GM23338 (cell line): ENCODE measurements at regions not wholly inside any gene's neighbourhood (a gene's known extent, or its start where the extent isn't known, plus 50 kb on each side); places are given as distances from the start of the nearest gene placed in this dataset.

ENCODE experiments used
- ATAC-seq: fragments of 200-7000 bp; cut with Tn5 transposase; 3 replicates; pipeline ENCODE4 v1.9.1; 2020
- DNase-seq: peaks from one replicate; pipeline ENCODE4 v3.0.0-alpha.2; 2015; ENCODE audit warnings: low spot score
- H2AFZ ChIP-seq: fragments of 200-600 bp; sonication (generic); 2 replicates; pipeline ENCODE4 v1.8.0; 2016; ENCODE audit warnings: antibody characterized with exemption, mild to moderate bottlenecking, moderate library complexity
- H3F3A ChIP-seq: fragments of 200-600 bp; sonication (generic); replicated peaks from 2 replicates; pipeline ENCODE4 v1.8.0; 2017; ENCODE audit warnings: antibody characterized with exemption, mixed run types, low read depth
- H3K27ac ChIP-seq: fragments of 200-600 bp; sonication (generic); 2 replicates; pipeline ENCODE4 v1.6.1; 2016; ENCODE audit warnings: low read depth
- H3K27me3 ChIP-seq: fragments of 200-600 bp; sonication (generic); 2 replicates; pipeline ENCODE4 v1.8.0; 2016; ENCODE audit warnings: mild to moderate bottlenecking, mixed run types, moderate library complexity; ENCODE audit not compliant: insufficient read depth
- H3K36me3 ChIP-seq: fragments of 200-600 bp; sonication (generic); 2 replicates; pipeline ENCODE4 v1.8.0; 2016; ENCODE audit warnings: mild to moderate bottlenecking; ENCODE audit not compliant: insufficient read depth
- H3K4me1 ChIP-seq: fragments of 200-600 bp; sonication (generic); 2 replicates; pipeline ENCODE4 v1.8.0; 2016; ENCODE audit warnings: mild to moderate bottlenecking, moderate library complexity; ENCODE audit not compliant: insufficient read depth
- H3K4me2 ChIP-seq: fragments of 200-600 bp; sonication (generic); 2 replicates; pipeline ENCODE4 v1.7.1; 2017; ENCODE audit warnings: mixed run types
- H3K4me3 ChIP-seq: fragments of 200-600 bp; sonication (generic); 2 replicates; pipeline ENCODE4 v1.6.1; 2016; ENCODE audit warnings: mixed run types
- H3K79me2 ChIP-seq: fragments of 200-600 bp; sonication (generic); replicated peaks from 2 replicates; pipeline ENCODE4 v1.8.0; 2017; ENCODE audit warnings: mild to moderate bottlenecking; ENCODE audit not compliant: insufficient read depth
- H3K9me2 ChIP-seq: fragments of 200-600 bp; sonication (generic); 2 replicates; pipeline ENCODE4 v1.8.0; 2017; ENCODE audit not compliant: insufficient read depth
- H4K20me1 ChIP-seq: fragments of 200-600 bp; sonication (generic); replicated peaks from 2 replicates; pipeline ENCODE4 v1.8.0; 2017; ENCODE audit warnings: mild to moderate bottlenecking; ENCODE audit not compliant: insufficient read depth
- H3K27ac Mint-ChIP-seq: 2 replicates; pipeline ENCODE4 v1.8.0; 2020; ENCODE audit warnings: inconsistent platforms, mild to moderate bottlenecking, moderate library complexity, mixed read lengths
- H3K27me3 Mint-ChIP-seq: 3 replicates; pipeline ENCODE4 v1.8.0; 2022; ENCODE audit warnings: low read depth, mild to moderate bottlenecking, moderate library complexity, mixed read lengths, inconsistent platforms; ENCODE audit not compliant: insufficient read depth, poor library complexity
- H3K36me3 Mint-ChIP-seq: 3 replicates; pipeline ENCODE4 v1.8.0; 2021; ENCODE audit warnings: low read depth, mild to moderate bottlenecking, inconsistent platforms, moderate library complexity, mixed read lengths
- H3K4me1 Mint-ChIP-seq: 3 replicates; pipeline ENCODE4 v1.8.0; 2020; ENCODE audit warnings: mild to moderate bottlenecking, inconsistent platforms, mixed read lengths
- H3K4me3 Mint-ChIP-seq: 3 replicates; pipeline ENCODE4 v1.8.0; 2021; ENCODE audit warnings: moderate library complexity, mild to moderate bottlenecking, inconsistent platforms, mixed read lengths
- H3K9me3 Mint-ChIP-seq: 3 replicates; pipeline ENCODE4 v1.8.0; 2020; ENCODE audit warnings: moderate library complexity, mild to moderate bottlenecking, inconsistent platforms, mixed read lengths
- CREB1 ChIP-seq: fragments of 250-450 bp; sonication (Bioruptor Pico); IDR thresholded peaks from 2 replicates; pipeline ENCODE4 v1.5.0; 2020; ENCODE audit warnings: low read depth, mild to moderate bottlenecking, moderate library complexity
- EZH2 ChIP-seq: fragments of 200-600 bp; sonication (generic); IDR thresholded peaks from one replicate; pipeline ENCODE4 v1.8.0; 2017; ENCODE audit warnings: antibody characterized with exemption, mild to moderate bottlenecking, low read depth; ENCODE audit not compliant: unreplicated experiment
- EZH2phosphoT487 ChIP-seq: fragments of 200-600 bp; sonication (generic); IDR thresholded peaks from one replicate; pipeline ENCODE4 v1.8.1; 2018; ENCODE audit warnings: antibody characterized with exemption; ENCODE audit not compliant: unreplicated experiment
- JUNB ChIP-seq: IDR thresholded peaks from one replicate; pipeline ENCODE4 v1.6.1; 2016; ENCODE audit warnings: antibody characterized with exemption; ENCODE audit not compliant: unreplicated experiment
- NANOG ChIP-seq: IDR thresholded peaks from 2 replicates; pipeline ENCODE4 v1.6.1; 2016; ENCODE audit warnings: antibody characterized with exemption, borderline replicate concordance
- POLR2AphosphoS5 ChIP-seq: IDR thresholded peaks from 2 replicates; pipeline ENCODE4 v1.6.1; 2016; ENCODE audit warnings: antibody characterized with exemption, low read depth
- STAT1 ChIP-seq: IDR thresholded peaks from one replicate; pipeline ENCODE4 v1.6.1; 2016; ENCODE audit warnings: antibody characterized with exemption; ENCODE audit not compliant: unreplicated experiment
- ZNF114 ChIP-seq: fragments of 250-450 bp; sonication (Bioruptor Pico); IDR thresholded peaks from 2 replicates; pipeline ENCODE4 v1.5.0; 2020; ENCODE audit warnings: mild to moderate bottlenecking, moderate library complexity
- ZNF331 ChIP-seq: fragments of 250-450 bp; sonication (Bioruptor Pico); IDR thresholded peaks from 2 replicates; pipeline ENCODE4 v1.5.0; 2020; ENCODE audit warnings: low read depth, mild to moderate bottlenecking, moderate library complexity
- TF ChIP-seq, protein P1 (sequence below): IDR thresholded peaks from one replicate; pipeline ENCODE4 v1.6.1; 2018; ENCODE audit warnings: antibody characterized with exemption; ENCODE audit not compliant: unreplicated experiment
- TF ChIP-seq, protein P2 (sequence below): IDR thresholded peaks from 2 replicates; pipeline ENCODE4 v1.6.1; 2016; ENCODE audit warnings: antibody characterized with exemption
- TF ChIP-seq, protein P3 (sequence below), 2 experiments: fragments of 200-600 bp in 1 of 2; sonication (generic) in 1 of 2; conservative IDR thresholded peaks; 2 replicates each; pipeline versions ENCODE4 v1.5.1 to v1.6.1; 2016 to 2017; ENCODE audit warnings: antibody characterized with exemption in 2 of 2, low read depth in 2 of 2, mild to moderate bottlenecking in 2 of 2, moderate library complexity in 1 of 2
- TF ChIP-seq, protein P4 (sequence below): fragments of 250-450 bp; sonication (Bioruptor Pico); IDR thresholded peaks from 2 replicates; pipeline ENCODE4 v1.5.0; 2020; ENCODE audit warnings: mild to moderate bottlenecking, moderate library complexity

DNA sequence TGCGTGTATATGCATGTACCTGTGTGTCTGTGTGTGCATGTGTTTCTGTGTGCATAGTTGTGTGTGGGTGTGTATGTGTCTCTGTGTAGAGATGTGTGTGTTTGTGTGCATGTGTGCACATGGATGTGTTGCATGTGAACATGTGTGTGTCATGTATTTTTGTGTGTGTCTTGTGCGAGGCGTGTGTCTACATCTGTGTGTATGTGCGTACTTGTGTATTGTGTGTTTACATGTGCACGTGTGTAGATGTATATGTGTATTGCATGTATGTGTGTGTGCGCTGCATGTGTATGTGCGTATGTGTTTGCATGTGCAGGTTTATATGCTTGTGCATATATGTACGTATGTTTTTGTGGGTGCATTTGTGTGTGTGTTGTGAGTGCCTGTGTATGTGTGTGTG lies 735.2 kb downstream of the GALR1 start:
- no peaks in the 10 kb centered on the region for H3F3A ChIP-seq
- peaks cover 46% of the 10 kb centered on the region for H3K36me3 Mint-ChIP-seq
- peaks cover 94% of the 10 kb centered on the region for H3K9me3 Mint-ChIP-seq
- peaks cover 3% of the 10 kb centered on the region; the same call in 1 of the 2 replicates for H3K36me3 ChIP-seq
- H3K4me3 ChIP-seq, result no peak overlapping the region
- peaks cover 1% of the 10 kb centered on the region for H3K27me3 Mint-ChIP-seq
- TF ChIP-seq CREB1 (CRISPR knock-in tag), result no peak
- TF ChIP-seq, protein P1, sequence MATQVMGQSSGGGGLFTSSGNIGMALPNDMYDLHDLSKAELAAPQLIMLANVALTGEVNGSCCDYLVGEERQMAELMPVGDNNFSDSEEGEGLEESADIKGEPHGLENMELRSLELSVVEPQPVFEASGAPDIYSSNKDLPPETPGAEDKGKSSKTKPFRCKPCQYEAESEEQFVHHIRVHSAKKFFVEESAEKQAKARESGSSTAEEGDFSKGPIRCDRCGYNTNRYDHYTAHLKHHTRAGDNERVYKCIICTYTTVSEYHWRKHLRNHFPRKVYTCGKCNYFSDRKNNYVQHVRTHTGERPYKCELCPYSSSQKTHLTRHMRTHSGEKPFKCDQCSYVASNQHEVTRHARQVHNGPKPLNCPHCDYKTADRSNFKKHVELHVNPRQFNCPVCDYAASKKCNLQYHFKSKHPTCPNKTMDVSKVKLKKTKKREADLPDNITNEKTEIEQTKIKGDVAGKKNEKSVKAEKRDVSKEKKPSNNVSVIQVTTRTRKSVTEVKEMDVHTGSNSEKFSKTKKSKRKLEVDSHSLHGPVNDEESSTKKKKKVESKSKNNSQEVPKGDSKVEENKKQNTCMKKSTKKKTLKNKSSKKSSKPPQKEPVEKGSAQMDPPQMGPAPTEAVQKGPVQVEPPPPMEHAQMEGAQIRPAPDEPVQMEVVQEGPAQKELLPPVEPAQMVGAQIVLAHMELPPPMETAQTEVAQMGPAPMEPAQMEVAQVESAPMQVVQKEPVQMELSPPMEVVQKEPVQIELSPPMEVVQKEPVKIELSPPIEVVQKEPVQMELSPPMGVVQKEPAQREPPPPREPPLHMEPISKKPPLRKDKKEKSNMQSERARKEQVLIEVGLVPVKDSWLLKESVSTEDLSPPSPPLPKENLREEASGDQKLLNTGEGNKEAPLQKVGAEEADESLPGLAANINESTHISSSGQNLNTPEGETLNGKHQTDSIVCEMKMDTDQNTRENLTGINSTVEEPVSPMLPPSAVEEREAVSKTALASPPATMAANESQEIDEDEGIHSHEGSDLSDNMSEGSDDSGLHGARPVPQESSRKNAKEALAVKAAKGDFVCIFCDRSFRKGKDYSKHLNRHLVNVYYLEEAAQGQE, result no peak
- TF ChIP-seq, protein P2, sequence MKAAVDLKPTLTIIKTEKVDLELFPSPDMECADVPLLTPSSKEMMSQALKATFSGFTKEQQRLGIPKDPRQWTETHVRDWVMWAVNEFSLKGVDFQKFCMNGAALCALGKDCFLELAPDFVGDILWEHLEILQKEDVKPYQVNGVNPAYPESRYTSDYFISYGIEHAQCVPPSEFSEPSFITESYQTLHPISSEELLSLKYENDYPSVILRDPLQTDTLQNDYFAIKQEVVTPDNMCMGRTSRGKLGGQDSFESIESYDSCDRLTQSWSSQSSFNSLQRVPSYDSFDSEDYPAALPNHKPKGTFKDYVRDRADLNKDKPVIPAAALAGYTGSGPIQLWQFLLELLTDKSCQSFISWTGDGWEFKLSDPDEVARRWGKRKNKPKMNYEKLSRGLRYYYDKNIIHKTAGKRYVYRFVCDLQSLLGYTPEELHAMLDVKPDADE, result no peak
- TF ChIP-seq POLR2AphosphoS5, result no peak
- TF ChIP-seq STAT1, result no peak
- no peak for TF ChIP-seq EZH2phosphoT487
- TF ChIP-seq, protein P3, sequence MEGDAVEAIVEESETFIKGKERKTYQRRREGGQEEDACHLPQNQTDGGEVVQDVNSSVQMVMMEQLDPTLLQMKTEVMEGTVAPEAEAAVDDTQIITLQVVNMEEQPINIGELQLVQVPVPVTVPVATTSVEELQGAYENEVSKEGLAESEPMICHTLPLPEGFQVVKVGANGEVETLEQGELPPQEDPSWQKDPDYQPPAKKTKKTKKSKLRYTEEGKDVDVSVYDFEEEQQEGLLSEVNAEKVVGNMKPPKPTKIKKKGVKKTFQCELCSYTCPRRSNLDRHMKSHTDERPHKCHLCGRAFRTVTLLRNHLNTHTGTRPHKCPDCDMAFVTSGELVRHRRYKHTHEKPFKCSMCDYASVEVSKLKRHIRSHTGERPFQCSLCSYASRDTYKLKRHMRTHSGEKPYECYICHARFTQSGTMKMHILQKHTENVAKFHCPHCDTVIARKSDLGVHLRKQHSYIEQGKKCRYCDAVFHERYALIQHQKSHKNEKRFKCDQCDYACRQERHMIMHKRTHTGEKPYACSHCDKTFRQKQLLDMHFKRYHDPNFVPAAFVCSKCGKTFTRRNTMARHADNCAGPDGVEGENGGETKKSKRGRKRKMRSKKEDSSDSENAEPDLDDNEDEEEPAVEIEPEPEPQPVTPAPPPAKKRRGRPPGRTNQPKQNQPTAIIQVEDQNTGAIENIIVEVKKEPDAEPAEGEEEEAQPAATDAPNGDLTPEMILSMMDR (conservative IDR thresholded peaks at IDR 0.05; ENCODE audit: low read depth in 2 of 2), result no peak
- no peak for TF ChIP-seq NANOG
- TF ChIP-seq EZH2, result no peak
- TF ChIP-seq, protein P4, sequence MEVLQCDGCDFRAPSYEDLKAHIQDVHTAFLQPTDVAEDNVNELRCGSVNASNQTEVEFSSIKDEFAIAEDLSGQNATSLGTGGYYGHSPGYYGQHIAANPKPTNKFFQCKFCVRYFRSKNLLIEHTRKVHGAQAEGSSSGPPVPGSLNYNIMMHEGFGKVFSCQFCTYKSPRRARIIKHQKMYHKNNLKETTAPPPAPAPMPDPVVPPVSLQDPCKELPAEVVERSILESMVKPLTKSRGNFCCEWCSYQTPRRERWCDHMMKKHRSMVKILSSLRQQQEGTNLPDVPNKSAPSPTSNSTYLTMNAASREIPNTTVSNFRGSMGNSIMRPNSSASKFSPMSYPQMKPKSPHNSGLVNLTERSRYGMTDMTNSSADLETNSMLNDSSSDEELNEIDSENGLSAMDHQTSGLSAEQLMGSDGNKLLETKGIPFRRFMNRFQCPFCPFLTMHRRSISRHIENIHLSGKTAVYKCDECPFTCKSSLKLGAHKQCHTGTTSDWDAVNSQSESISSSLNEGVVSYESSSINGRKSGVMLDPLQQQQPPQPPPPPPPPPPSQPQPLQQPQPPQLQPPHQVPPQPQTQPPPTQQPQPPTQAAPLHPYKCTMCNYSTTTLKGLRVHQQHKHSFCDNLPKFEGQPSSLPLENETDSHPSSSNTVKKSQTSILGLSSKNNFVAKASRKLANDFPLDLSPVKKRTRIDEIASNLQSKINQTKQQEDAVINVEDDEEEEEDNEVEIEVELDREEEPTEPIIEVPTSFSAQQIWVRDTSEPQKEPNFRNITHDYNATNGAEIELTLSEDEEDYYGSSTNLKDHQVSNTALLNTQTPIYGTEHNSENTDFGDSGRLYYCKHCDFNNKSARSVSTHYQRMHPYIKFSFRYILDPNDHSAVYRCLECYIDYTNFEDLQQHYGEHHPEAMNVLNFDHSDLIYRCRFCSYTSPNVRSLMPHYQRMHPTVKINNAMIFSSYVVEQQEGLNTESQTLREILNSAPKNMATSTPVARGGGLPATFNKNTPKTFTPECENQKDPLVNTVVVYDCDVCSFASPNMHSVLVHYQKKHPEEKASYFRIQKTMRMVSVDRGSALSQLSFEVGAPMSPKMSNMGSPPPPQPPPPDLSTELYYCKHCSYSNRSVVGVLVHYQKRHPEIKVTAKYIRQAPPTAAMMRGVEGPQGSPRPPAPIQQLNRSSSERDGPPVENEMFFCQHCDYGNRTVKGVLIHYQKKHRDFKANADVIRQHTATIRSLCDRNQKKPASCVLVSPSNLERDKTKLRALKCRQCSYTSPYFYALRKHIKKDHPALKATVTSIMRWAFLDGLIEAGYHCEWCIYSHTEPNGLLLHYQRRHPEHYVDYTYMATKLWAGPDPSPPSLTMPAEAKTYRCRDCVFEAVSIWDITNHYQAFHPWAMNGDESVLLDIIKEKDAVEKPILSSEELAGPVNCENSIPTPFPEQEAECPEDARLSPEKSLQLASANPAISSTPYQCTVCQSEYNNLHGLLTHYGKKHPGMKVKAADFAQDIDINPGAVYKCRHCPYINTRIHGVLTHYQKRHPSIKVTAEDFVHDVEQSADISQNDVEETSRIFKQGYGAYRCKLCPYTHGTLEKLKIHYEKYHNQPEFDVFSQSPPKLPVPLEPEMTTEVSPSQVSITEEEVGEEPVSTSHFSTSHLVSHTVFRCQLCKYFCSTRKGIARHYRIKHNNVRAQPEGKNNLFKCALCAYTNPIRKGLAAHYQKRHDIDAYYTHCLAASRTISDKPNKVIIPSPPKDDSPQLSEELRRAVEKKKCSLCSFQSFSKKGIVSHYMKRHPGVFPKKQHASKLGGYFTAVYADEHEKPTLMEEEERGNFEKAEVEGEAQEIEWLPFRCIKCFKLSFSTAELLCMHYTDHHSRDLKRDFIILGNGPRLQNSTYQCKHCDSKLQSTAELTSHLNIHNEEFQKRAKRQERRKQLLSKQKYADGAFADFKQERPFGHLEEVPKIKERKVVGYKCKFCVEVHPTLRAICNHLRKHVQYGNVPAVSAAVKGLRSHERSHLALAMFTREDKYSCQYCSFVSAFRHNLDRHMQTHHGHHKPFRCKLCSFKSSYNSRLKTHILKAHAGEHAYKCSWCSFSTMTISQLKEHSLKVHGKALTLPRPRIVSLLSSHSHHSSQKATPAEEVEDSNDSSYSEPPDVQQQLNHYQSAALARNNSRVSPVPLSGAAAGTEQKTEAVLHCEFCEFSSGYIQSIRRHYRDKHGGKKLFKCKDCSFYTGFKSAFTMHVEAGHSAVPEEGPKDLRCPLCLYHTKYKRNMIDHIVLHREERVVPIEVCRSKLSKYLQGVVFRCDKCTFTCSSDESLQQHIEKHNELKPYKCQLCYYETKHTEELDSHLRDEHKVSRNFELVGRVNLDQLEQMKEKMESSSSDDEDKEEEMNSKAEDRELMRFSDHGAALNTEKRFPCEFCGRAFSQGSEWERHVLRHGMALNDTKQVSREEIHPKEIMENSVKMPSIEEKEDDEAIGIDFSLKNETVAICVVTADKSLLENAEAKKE (CRISPR knock-in tag), result no peak
- TF ChIP-seq ZNF114 (CRISPR knock-in tag), result no peak
- no peak for TF ChIP-seq JUNB
- no peak for TF ChIP-seq ZNF331
- H3K27ac Mint-ChIP-seq, result no peak overlapping the region
- no peaks in the 10 kb centered on the region for H3K79me2 ChIP-seq
- ATAC-seq (no peak), DNase-seq (no peak)
- H3K9me2 ChIP-seq, result no peaks in the 10 kb centered on the region
- H2AFZ ChIP-seq, result no peak overlapping the region
- no peak overlapping the region for H3K27ac ChIP-seq
- H4K20me1 ChIP-seq, result no peaks in the 10 kb centered on the region
- no peak overlapping the region for H3K4me2 ChIP-seq
- no peaks in the 10 kb centered on the region for H3K27me3 ChIP-seq
- no peak overlapping the region for H3K4me3 Mint-ChIP-seq
- H3K4me1 ChIP-seq, result no peaks in the 10 kb centered on the region
- no peaks in the 10 kb centered on the region for H3K4me1 Mint-ChIP-seq
